Fibroblast of mammary gland (primary cell): ENCODE measurements at regions not wholly inside any gene's neighbourhood (a gene's known extent, or its start where the extent isn't known, plus 50 kb on each side); places are given as distances from the start of the nearest gene placed in this dataset.

Experiments
- DNase-seq: peaks from one replicate; pipeline ENCODE4 v3.0.0-alpha.2; 2010; ENCODE audit warnings: low read depth
- H3K4me3 ChIP-seq: 2 replicates; pipeline ENCODE4 v1.5.1; 2011; ENCODE audit warnings: low read depth, mild to moderate bottlenecking, low read length, moderate library complexity; ENCODE audit not compliant: control insufficient read depth
- TF ChIP-seq, protein P1 (sequence below): conservative IDR thresholded peaks from 2 replicates; pipeline ENCODE4 v1.5.1; 2011; ENCODE audit warnings: low read depth, low read length, inconsistent platforms; ENCODE audit not compliant: control insufficient read depth, insufficient read depth

DNA sequence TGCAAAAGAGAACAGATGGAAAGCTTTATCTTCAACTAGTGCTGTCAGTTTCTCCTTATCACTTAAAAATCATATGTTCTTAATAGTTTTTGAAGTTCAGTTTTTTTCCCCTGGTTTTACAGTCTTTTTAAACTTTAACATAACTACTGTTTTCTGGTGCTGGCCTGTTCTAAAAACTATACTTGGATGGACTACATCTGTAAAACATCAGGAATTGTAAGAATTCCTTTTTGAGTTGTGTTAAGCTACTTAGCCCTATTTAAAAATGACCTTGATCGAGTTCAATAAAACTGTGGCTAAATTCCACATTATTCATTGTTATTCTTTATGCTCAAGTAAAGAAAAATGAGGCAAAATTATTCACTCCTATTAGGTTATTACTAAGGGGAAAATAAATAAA is 397.7 kb downstream of the NUP35 start:
- TF ChIP-seq, protein P1, sequence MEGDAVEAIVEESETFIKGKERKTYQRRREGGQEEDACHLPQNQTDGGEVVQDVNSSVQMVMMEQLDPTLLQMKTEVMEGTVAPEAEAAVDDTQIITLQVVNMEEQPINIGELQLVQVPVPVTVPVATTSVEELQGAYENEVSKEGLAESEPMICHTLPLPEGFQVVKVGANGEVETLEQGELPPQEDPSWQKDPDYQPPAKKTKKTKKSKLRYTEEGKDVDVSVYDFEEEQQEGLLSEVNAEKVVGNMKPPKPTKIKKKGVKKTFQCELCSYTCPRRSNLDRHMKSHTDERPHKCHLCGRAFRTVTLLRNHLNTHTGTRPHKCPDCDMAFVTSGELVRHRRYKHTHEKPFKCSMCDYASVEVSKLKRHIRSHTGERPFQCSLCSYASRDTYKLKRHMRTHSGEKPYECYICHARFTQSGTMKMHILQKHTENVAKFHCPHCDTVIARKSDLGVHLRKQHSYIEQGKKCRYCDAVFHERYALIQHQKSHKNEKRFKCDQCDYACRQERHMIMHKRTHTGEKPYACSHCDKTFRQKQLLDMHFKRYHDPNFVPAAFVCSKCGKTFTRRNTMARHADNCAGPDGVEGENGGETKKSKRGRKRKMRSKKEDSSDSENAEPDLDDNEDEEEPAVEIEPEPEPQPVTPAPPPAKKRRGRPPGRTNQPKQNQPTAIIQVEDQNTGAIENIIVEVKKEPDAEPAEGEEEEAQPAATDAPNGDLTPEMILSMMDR: no peak
- no peak for DNase-seq
- H3K4me3 ChIP-seq: no peak overlapping the region

DNA sequence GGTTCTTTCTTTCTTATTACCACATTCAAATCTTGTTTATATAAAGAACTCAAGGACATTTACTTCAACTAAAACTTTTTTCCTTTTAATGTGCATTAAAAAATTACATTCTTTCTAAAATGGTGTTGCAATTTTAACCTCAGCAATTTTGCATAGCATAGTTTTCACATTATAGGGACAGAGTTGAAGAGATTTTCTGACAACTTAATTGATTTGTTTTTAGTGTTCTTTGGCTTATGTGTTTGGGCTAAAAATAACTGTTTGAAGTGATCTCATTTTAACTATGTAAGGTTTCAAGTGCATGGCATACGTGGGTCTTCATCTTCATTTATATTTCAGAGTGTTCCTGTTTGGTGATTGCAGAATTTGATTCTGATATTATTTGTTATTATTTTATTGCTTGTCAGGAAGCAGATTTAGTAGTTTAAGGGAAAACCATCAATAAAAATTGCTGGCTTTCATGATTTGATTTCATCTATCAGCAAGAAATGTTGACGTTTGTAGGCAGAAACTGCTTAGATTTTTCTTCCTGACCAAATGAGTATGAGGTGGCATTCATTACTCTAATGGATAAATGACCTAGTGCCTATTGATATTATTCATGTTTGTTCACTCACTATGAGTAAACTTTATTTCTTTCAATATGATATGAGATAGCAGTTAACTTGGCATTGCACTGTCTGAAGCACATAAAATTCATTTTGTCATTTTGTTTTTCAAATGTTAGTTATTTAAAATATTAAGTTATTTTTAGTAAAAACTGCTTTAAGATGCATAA is 398.4 kb downstream of the NUP35 start:
- TF ChIP-seq, protein P1: no peak
- no peak overlapping the region for H3K4me3 ChIP-seq
- DNase-seq: peak; percentile 3

DNA sequence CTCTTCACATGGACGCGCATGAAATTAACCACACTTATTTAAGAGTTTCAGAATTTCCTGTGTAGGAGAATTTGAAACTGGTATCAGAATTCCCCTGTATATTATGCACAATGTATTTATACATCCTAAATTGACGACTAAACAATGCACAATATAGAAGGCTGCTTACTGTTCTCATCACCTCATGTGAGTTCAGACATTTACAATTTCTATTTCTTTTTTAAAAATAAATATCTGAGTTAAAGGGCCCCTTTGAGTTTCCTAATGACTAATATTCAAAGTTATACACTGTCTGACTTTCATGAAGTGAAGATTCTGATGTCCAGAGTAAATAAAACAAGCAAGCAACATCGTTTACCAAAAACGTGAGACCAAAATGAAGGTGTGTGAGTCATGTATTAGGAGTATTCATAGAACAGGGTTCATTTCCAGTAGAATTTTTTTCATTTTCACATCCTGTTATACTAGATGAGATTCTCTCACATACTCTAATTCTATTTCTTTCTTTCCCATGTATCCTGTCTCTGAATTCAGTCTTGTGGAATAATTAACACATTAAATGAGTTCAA is 406.2 kb downstream of the NUP35 start:
- TF ChIP-seq, protein P1: no peak
- DNase-seq: no peak
- H3K4me3 ChIP-seq: no peak overlapping the region

DNA sequence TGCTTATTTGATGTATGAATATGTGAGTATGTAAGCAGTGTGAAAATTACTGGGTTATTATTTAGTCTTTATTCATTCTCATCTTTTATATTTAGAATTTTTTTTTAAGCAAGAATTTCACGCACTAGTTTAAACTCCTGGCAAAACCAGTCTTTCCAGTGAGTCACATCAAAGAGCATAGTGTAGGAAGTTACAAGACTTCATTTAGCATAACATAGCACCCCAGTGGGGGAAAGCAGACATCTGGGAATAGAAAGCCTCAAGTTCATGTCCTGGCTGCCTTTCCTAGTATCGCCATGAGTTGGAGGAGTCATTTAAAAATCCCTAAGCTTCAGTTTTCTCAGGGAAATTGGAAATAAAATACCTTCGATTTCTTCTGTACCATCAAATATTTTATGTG is 408.3 kb downstream of the NUP35 start:
- TF ChIP-seq, protein P1: no peak
- no peak overlapping the region for H3K4me3 ChIP-seq
- peak; percentile 5 for DNase-seq

DNA sequence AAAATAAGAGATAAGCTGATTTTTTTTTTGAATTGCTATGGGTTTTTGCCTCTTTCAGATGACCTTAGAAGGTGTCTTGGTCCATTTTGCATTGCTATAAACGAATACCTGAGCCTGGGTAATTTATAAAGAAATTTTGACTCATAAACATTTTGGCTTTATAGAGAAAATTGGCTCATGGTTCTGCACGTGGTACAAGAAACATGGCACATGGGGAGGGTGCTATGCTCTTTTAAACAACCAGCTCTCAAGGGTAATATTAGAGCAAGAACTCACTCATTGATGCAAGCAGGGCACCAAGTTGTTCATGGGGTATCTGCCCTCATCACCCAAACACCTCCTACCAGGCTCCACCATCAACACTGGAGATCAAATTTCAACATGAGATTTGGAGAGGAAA is 408.8 kb downstream of the NUP35 start:
- no peak overlapping the region for H3K4me3 ChIP-seq
- TF ChIP-seq, protein P1: no peak
- no peak for DNase-seq

DNA sequence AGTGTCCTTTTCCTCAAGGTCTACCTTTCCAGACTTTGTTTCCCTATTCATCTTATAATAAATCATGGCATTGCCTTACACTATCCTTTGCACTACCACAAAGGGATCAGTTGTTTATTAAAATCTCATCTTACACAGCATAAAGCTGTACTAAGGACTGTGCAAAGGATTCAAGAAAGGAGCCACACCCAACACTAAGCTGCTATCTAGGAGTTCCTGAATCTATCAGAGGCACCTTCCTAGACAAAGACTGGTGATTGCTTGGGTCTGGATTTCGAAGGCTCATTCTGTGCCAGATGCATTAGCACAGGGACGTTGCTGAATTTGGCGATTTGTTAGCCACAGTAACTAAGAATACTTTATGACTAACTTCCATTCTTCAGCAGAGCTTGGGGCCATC is 412.0 kb downstream of the NUP35 start:
- TF ChIP-seq, protein P1: no peak
- no peak overlapping the region for H3K4me3 ChIP-seq
- no peak for DNase-seq

DNA sequence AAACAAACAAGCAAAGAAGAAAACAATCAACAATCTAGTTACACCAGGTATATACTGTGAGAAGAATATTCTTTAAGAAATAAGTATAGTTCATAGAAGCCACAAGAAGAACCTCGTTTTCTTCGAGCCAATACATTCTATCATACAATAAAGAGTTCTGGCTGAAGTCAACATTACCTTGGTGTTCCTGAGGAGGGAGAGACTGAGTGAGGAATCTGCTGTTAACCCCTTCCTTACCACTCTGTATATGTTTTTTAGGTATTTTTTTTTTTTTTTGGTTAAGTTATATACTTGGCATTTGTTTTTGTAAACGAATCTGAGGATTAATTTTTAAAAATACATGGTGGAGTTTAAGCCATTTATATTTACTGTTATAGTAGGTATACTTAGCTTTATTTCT is 412.5 kb downstream of the NUP35 start:
- H3K4me3 ChIP-seq: no peak overlapping the region
- TF ChIP-seq, protein P1: no peak
- DNase-seq: no peak
